Loucy (cell line): ENCODE measurements at regions not wholly inside any gene's neighbourhood (a gene's known extent, or its start where the extent isn't known, plus 50 kb on each side); places are given as distances from the start of the nearest gene placed in this dataset.

Experiments
- CTCF ChIP-seq: fragments of 200-600 bp; sonication (generic); conservative IDR thresholded peaks from 2 replicates; pipeline ENCODE4 v1.5.1; 2014; ENCODE audit warnings: mild to moderate bottlenecking, antibody characterized with exemption, low read length
- EZH2phosphoT487 ChIP-seq: fragments of 200-600 bp; IDR thresholded peaks from 2 replicates; pipeline ENCODE4 v1.6.1; 2018; ENCODE audit warnings: antibody characterized with exemption, mild to moderate bottlenecking, moderate library complexity, borderline replicate concordance

GRCh38 chr16:60510208-60510607 is 1526.0 kb downstream of the CDH8 start:
- TF ChIP-seq CTCF (no peak), EZH2phosphoT487 (no peak)
